IMR-90 (cell line): ENCODE measurements at regions not wholly inside any gene's neighbourhood (a gene's known extent, or its start where the extent isn't known, plus 50 kb on each side); places are given as distances from the start of the nearest gene placed in this dataset.

Experiments used
- ATAC-seq: fragments of 200-7000 bp; cut with Tn5 transposase; 2 replicates; pipeline ENCODE4 v1.9.1; 2020; ENCODE audit warnings: low read depth, mild to moderate bottlenecking, moderate library complexity
- BruUV-seq: library from RNA; stranded (reverse); fragments of 400-500 nt; replicated peaks from 2 replicates; lab custom pipeline; 2021; lab: Mats Ljungman, UMichigan
- CTCF ChIA-PET: fragments of 300-600 bp; formaldehyde crosslinking; extraction: SDS; loops from one replicate; lab custom pipeline; 2021; ENCODE audit warnings: antibody characterized with exemption; lab: Yijun Ruan, JAX
- POLR2A ChIA-PET: fragments of 300-600 bp; sonication (Branson Sonifier 250); formaldehyde crosslinking; loops from one replicate; lab custom pipeline; 2022; ENCODE audit warnings: antibody characterized with exemption; ENCODE audit not compliant: unreplicated experiment; lab: Charles Lee
- DNase-seq: peaks from one replicate; pipeline ENCODE4 v3.0.0; 2013
- H2AFZ ChIP-seq: replicated peaks from 2 replicates; pipeline ENCODE3; 2013; ENCODE audit warnings: low read length, mild to moderate bottlenecking; ENCODE audit not compliant: poor library complexity
- H2AK5ac ChIP-seq: 2 replicates; pipeline ENCODE4 v1.6.1; 2013; ENCODE audit warnings: low read depth, low read length, inconsistent platforms
- H2AK9ac ChIP-seq: replicated peaks from 2 replicates; pipeline ENCODE3; 2013; ENCODE audit warnings: mild to moderate bottlenecking, low read depth, low read length, moderate library complexity; ENCODE audit not compliant: poor library complexity
- H2BK120ac ChIP-seq: 2 replicates; pipeline ENCODE4 v1.6.1; 2013; ENCODE audit warnings: low read depth, low read length, inconsistent platforms
- H2BK15ac ChIP-seq: 3 replicates; pipeline ENCODE4 v1.6.1; 2013; ENCODE audit warnings: low read depth, low read length, inconsistent platforms
- H2BK20ac ChIP-seq: 2 replicates; pipeline ENCODE4 v1.6.1; 2013; ENCODE audit warnings: low read depth, mild to moderate bottlenecking, inconsistent platforms, low read length, moderate library complexity
- H2BK5ac ChIP-seq: 2 replicates; pipeline ENCODE4 v1.6.1; 2013; ENCODE audit warnings: mild to moderate bottlenecking, low read depth, low read length, inconsistent platforms; ENCODE audit not compliant: poor library complexity, severe bottlenecking
- H3K14ac ChIP-seq: replicated peaks from 2 replicates; pipeline ENCODE4 v1.6.1; 2013; ENCODE audit warnings: low read depth, low read length, inconsistent platforms
- H3K18ac ChIP-seq: 2 replicates; pipeline ENCODE4 v1.6.1; 2013; ENCODE audit warnings: low read depth, low read length, control low read depth
- H3K23ac ChIP-seq: 2 replicates; pipeline ENCODE4 v1.6.1; 2013; ENCODE audit warnings: low read depth, low read length, inconsistent platforms
- H3K27ac ChIP-seq: 2 replicates; pipeline ENCODE4 v1.5.1; 2013; ENCODE audit warnings: mild to moderate bottlenecking, control low read depth, low read length; ENCODE audit not compliant: insufficient read depth
- H3K27me3 ChIP-seq: 2 replicates; pipeline ENCODE4 v1.6.1; 2013; ENCODE audit warnings: low read length; ENCODE audit not compliant: control insufficient read depth, insufficient read depth
- H3K36me3 ChIP-seq: 2 replicates; pipeline ENCODE4 v1.6.1; 2013; ENCODE audit warnings: low read length, mixed read lengths; ENCODE audit not compliant: control insufficient read depth, insufficient read depth
- H3K4ac ChIP-seq: 2 replicates; pipeline ENCODE4 v1.6.1; 2013; ENCODE audit warnings: low read depth, low read length, inconsistent platforms
- H3K4me1 ChIP-seq: 2 replicates; pipeline ENCODE4 v1.6.1; 2013; ENCODE audit warnings: low read length, mixed read lengths; ENCODE audit not compliant: control insufficient read depth, insufficient read depth
- H3K4me2 ChIP-seq: 2 replicates; pipeline ENCODE4 v1.6.1; 2013; ENCODE audit warnings: low read depth, mild to moderate bottlenecking, control low read depth, low read length, moderate library complexity
- H3K4me3 ChIP-seq: 2 replicates; pipeline ENCODE4 v1.5.1; 2013; ENCODE audit warnings: low read depth, mild to moderate bottlenecking, control low read depth, low read length, moderate library complexity; ENCODE audit not compliant: insufficient read depth
- H3K56ac ChIP-seq: 2 replicates; pipeline ENCODE4 v1.6.1; 2013; ENCODE audit warnings: low read length, inconsistent platforms; ENCODE audit not compliant: insufficient read depth; ENCODE audit errors: extremely low read depth
- H3K79me1 ChIP-seq, 2 experiments: 2 replicates each; pipeline ENCODE4 v1.6.1; 2013; ENCODE audit warnings: low read length in 2 of 2, inconsistent platforms in 1 of 2, low read depth in 1 of 2
- H3K9ac ChIP-seq: 2 replicates; pipeline ENCODE4 v1.6.1; 2013; ENCODE audit warnings: low read depth, low read length, control low read depth
- H3K9me1 ChIP-seq: 2 replicates; pipeline ENCODE4 v1.6.1; 2013; ENCODE audit warnings: low read length, inconsistent platforms; ENCODE audit not compliant: insufficient read depth
- H3K9me3 ChIP-seq: 2 replicates; pipeline ENCODE4 v1.6.1; 2013; ENCODE audit warnings: low read length; ENCODE audit not compliant: control insufficient read depth, insufficient read depth
- H4K20me1 ChIP-seq: 2 replicates; pipeline ENCODE4 v1.6.1; 2013; ENCODE audit warnings: low read length, inconsistent platforms; ENCODE audit not compliant: insufficient read depth
- H4K5ac ChIP-seq: 2 replicates; pipeline ENCODE4 v1.6.1; 2013; ENCODE audit warnings: mild to moderate bottlenecking, low read depth, low read length, control low read depth
- H4K8ac ChIP-seq, 2 experiments: 2 replicates each; pipeline ENCODE4 v1.6.1; 2013; ENCODE audit warnings: low read depth in 2 of 2, low read length in 2 of 2, control low read depth in 1 of 2, inconsistent platforms in 1 of 2
- H4K91ac ChIP-seq: 2 replicates; pipeline ENCODE4 v1.6.1; 2013; ENCODE audit warnings: low read depth, low read length, inconsistent platforms; ENCODE audit not compliant: insufficient read depth
- MXI1 ChIP-seq: IDR thresholded peaks from 2 replicates; pipeline ENCODE4 v1.6.1; 2012; ENCODE audit warnings: low read depth, mild to moderate bottlenecking, low read length, moderate library complexity, borderline replicate concordance
- NFE2L2 ChIP-seq: fragments of 150-350 bp; IDR thresholded peaks from 2 replicates; pipeline ENCODE4 v1.6.1; 2016; ENCODE audit warnings: low read depth, mild to moderate bottlenecking, low read length
- SMC3 ChIP-seq: fragments of 150-350 bp; IDR thresholded peaks from 2 replicates; pipeline ENCODE4 v1.6.1; 2016; ENCODE audit warnings: low read depth, mild to moderate bottlenecking, antibody characterized with exemption, low read length, moderate library complexity
- WGBS, 2 experiments: methylation state at CpG; one replicate each; pipeline versions ENCODE4 v1.1.5 to v1.1.7; 2013; ENCODE audit warnings: missing lambda C conversion rate in 2 of 2; ENCODE audit not compliant: insufficient read length in 1 of 2; ENCODE audit errors: extremely low coverage in 2 of 2; 5-methylcytosine and 5-hydroxymethylcytosine counted together
- dilution Hi-C: fragments of 300-500 bp; cut with HindIII; formaldehyde crosslinking; loops from one replicate; pipeline ENCODE4 v1.14.3; 2018; ENCODE audit warnings: low sequenced_read_pairs; ENCODE audit not compliant: unreplicated experiment
- in situ Hi-C: fragments of 300-500 bp; cut with MboI; formaldehyde crosslinking; loops from 3 replicates; pipeline ENCODE4 v1.14.3; 2019; ENCODE audit warnings: low sequenced_read_pairs, inconsistent platforms, mixed read lengths
- intact Hi-C: fragments of 100-400 bp; cut with micrococcal nuclease; formaldehyde crosslinking; loops from 2 replicates; pipeline ENCODE4 v1.10.0; 2022

GRCh38 chr6:6798448-6798860 is 209.9 kb downstream of the LY86 start:
- no peak overlapping the region for H3K56ac ChIP-seq
- H2BK15ac ChIP-seq: no peak overlapping the region
- WGBS, 2 experiments: 0% methylated on average over 2 of the region's 5 CpGs; no CpG with 5 or more reads in 1 of the 2 experiments
- no peak overlapping the region for H2BK20ac ChIP-seq
- no peak overlapping the region for H3K4me3 ChIP-seq
- TF ChIP-seq SMC3: no peak
- TF ChIP-seq NFE2L2: no peak
- TF ChIP-seq MXI1: no peak
- no peak overlapping the region for H3K14ac ChIP-seq
- dilution Hi-C loops (no loop called here), intact Hi-C loops (no loop called here), in situ Hi-C loops (no loop called here)
- H3K79me1 ChIP-seq: no peaks in the 10 kb centered on the region
- no peak overlapping the region for H2BK120ac ChIP-seq
- POLR2A ChIA-PET: no interaction called here
- H3K23ac ChIP-seq: no peak overlapping the region
- H2BK5ac ChIP-seq: no peak overlapping the region
- ATAC-seq: no peak
- no peak overlapping the region for H4K5ac ChIP-seq
- no peaks in the 10 kb centered on the region for H3K4me1 ChIP-seq
- no peak overlapping the region for H3K4ac ChIP-seq
- no peak overlapping the region for H3K27ac ChIP-seq
- no peak overlapping the region for H3K18ac ChIP-seq
- no peak overlapping the region for H2AK5ac ChIP-seq
- no peak overlapping the region for H2AFZ ChIP-seq
- DNase-seq: no peak
- CTCF ChIA-PET: no interaction called here
- H3K9me3 ChIP-seq: no peaks in the 10 kb centered on the region
- no peak overlapping the region for H3K4me2 ChIP-seq
- peaks cover 7% of the 10 kb centered on the region; the same call in 1 of the 2 replicates for H3K27me3 ChIP-seq
- H4K20me1 ChIP-seq: no peaks in the 10 kb centered on the region
- no peaks in the 10 kb centered on the region for H3K9me1 ChIP-seq
- no peak overlapping the region for H4K8ac ChIP-seq
- no peak overlapping the region for H2AK9ac ChIP-seq
- no TSS peak for BruUV-seq
- no peaks in the 10 kb centered on the region for H3K36me3 ChIP-seq
- no peak overlapping the region for H3K9ac ChIP-seq
- no peak overlapping the region for H4K91ac ChIP-seq
